Neural cell (in vitro differentiated cells): ENCODE measurements at regions not wholly inside any gene's neighbourhood (a gene's known extent, or its start where the extent isn't known, plus 50 kb on each side); places are given as distances from the start of the nearest gene placed in this dataset.

Experiments
- H2AFZ ChIP-seq: fragments of 200-600, 300-800 bp; sonication (generic), shearing (Covaris generic); 2 replicates; pipeline ENCODE4 v1.6.0; 2014; ENCODE audit warnings: low read depth, mild to moderate bottlenecking, antibody characterized with exemption, low read length, moderate library complexity
- H3F3A ChIP-seq: fragments of 200-600 bp; shearing (Covaris generic); 2 replicates; pipeline ENCODE4 v1.6.1; 2016; ENCODE audit warnings: mild to moderate bottlenecking, moderate library complexity, mixed read lengths, antibody characterized with exemption, low read length; ENCODE audit not compliant: insufficient read depth, poor library complexity, severe bottlenecking
- H3K27ac ChIP-seq: fragments of 200-600, 300-800 bp; sonication (generic), shearing (Covaris generic); 2 replicates; pipeline ENCODE4 v1.5.1; 2014; ENCODE audit warnings: mild to moderate bottlenecking, low read length, moderate library complexity
- H3K27me3 ChIP-seq: fragments of 300-800, 200-600 bp; sonication (generic), shearing (Covaris generic); 2 replicates; pipeline ENCODE4 v1.6.0; 2014; ENCODE audit warnings: mild to moderate bottlenecking, low read depth, low read length, moderate library complexity; ENCODE audit not compliant: insufficient read depth
- H3K36me3 ChIP-seq: fragments of 300-800, 200-600 bp; sonication (generic), shearing (Covaris generic); 2 replicates; pipeline ENCODE4 v1.5.1; 2014; ENCODE audit warnings: mild to moderate bottlenecking, antibody characterized with exemption, low read length, moderate library complexity; ENCODE audit not compliant: insufficient read depth
- H3K4me2 ChIP-seq: fragments of 300-800, 200-600 bp; sonication (generic), shearing (Covaris generic); 2 replicates; pipeline ENCODE4 v1.6.0; 2014; ENCODE audit warnings: mild to moderate bottlenecking, low read length
- H3K4me3 ChIP-seq: fragments of 300-800, 200-600 bp; sonication (generic), shearing (Covaris generic); 2 replicates; pipeline ENCODE4 v1.5.1; 2014; ENCODE audit warnings: mild to moderate bottlenecking, low read length, moderate library complexity
- H3K79me2 ChIP-seq: fragments of 200-600 bp; shearing (Covaris generic); replicated peaks from 2 replicates; pipeline ENCODE4 v1.6.0; 2014; ENCODE audit warnings: mild to moderate bottlenecking, low read length, moderate library complexity; ENCODE audit not compliant: insufficient read depth
- H3K9ac ChIP-seq: fragments of 300-800, 200-600 bp; sonication (generic), shearing (Covaris generic); 2 replicates; pipeline ENCODE4 v1.6.1; 2016; ENCODE audit warnings: mild to moderate bottlenecking, low read length, mixed read lengths
- H3K9me2 ChIP-seq: fragments of 200-600 bp; shearing (Covaris generic); 2 replicates; pipeline ENCODE4 v1.6.1; 2016; ENCODE audit warnings: mild to moderate bottlenecking, low read length, mixed read lengths; ENCODE audit not compliant: insufficient read depth
- H3K9me3 ChIP-seq: fragments of 200-600, 300-800 bp; sonication (generic), shearing (Covaris generic); 2 replicates; pipeline ENCODE4 v1.6.1; 2016; ENCODE audit warnings: mild to moderate bottlenecking, mixed run types, low read length, moderate library complexity, mixed read lengths
- H4K20me1 ChIP-seq: fragments of 200-600 bp; shearing (Covaris generic); 2 replicates; pipeline ENCODE4 v1.6.1; 2016; ENCODE audit warnings: mild to moderate bottlenecking, mixed run types; ENCODE audit not compliant: insufficient read depth
- EP300 ChIP-seq: fragments of 450-650 bp; conservative IDR thresholded peaks from 2 replicates; pipeline ENCODE4 v1.6.1; 2014; ENCODE audit warnings: antibody characterized with exemption, mild to moderate bottlenecking, moderate library complexity; ENCODE audit not compliant: poor library complexity, severe bottlenecking
- EZH2 ChIP-seq: fragments of 200-600, 300-800 bp; shearing (Covaris generic), sonication (generic); IDR thresholded peaks from 2 replicates; pipeline ENCODE4 v1.6.1; 2014; ENCODE audit warnings: antibody characterized with exemption, low read length, borderline replicate concordance, mild to moderate bottlenecking; ENCODE audit not compliant: insufficient read depth, poor library complexity, severe bottlenecking
- MXI1 ChIP-seq: fragments of 450-650 bp; conservative IDR thresholded peaks from 2 replicates; pipeline ENCODE4 v1.6.1; 2014; ENCODE audit warnings: antibody characterized with exemption, mild to moderate bottlenecking; ENCODE audit not compliant: poor library complexity, severe bottlenecking
- POLR2AphosphoS5 ChIP-seq: IDR thresholded peaks from 2 replicates; pipeline ENCODE4 v1.6.1; 2012
- RAD21 ChIP-seq: fragments of 450-650 bp; conservative IDR thresholded peaks from 2 replicates; pipeline ENCODE4 v1.6.1; 2014; ENCODE audit warnings: antibody characterized with exemption, mild to moderate bottlenecking, moderate library complexity
- SMC3 ChIP-seq: fragments of 450-650 bp; conservative IDR thresholded peaks from 2 replicates; pipeline ENCODE4 v1.6.1; 2014; ENCODE audit warnings: antibody characterized with exemption, mild to moderate bottlenecking, moderate library complexity; ENCODE audit not compliant: poor library complexity
- TAF1 ChIP-seq: IDR thresholded peaks from 2 replicates; pipeline ENCODE4 v1.6.1; 2012; ENCODE audit warnings: low read depth
- TF ChIP-seq, protein P1 (sequence below): fragments of 450-650 bp; IDR thresholded peaks from 2 replicates; pipeline ENCODE4 v1.5.1; 2014; ENCODE audit warnings: antibody characterized with exemption, mild to moderate bottlenecking, moderate library complexity; ENCODE audit not compliant: poor library complexity, severe bottlenecking
- TF ChIP-seq, protein P2 (sequence below): IDR thresholded peaks from 2 replicates; pipeline ENCODE4 v1.6.1; 2012; ENCODE audit warnings: borderline replicate concordance

DNA sequence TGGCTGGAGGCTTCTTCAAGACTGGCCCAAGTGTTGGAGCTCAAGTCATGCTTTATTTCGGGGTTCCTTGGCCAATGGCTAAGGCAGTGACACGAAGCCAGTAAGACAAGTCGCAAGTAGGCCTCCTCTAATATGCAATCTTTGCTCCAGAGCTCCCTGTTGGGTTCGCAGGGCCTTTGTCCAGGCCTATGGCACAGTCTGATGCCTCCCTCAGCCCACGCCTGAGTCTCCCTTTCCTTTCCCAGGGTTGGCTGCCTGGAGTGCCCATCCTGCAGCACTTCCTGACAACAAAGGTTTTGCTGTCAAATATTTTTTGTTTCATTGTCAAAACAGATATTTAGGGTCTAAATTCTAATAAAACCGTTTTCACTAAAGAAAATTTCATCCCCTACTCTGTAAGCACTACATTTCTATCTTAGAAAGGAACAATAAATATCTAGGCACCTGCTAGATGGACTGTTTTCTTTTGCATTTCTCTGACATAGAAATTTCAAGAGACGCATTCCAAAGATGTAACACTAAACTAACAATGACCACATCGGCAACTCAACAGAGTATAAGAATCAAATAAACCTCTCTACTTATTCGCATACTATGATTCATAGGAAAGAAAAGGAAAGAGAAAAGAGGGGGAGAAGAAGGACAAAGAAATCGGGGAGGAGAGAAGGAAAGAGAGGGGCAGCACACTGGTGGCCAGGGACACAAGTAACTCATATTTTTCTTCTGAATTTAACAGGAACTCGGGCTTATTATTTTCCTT lies 393.1 kb upstream of the ATP11B start:
- Histone ChIP-seq H3K27me3 (no peaks in the 10 kb centered on the region), H3K9ac (no peak overlapping the region), H3K4me2 (no peak overlapping the region), H3F3A (no peaks in the 10 kb centered on the region), H4K20me1 (no peaks in the 10 kb centered on the region), H3K4me3 (no peak overlapping the region), H3K79me2 (no peaks in the 10 kb centered on the region), H3K36me3 (no peaks in the 10 kb centered on the region), H3K27ac (no peak overlapping the region), H3K9me3 (no peaks in the 10 kb centered on the region), H2AFZ (no peak overlapping the region), H3K9me2 (no peaks in the 10 kb centered on the region)
- TF ChIP-seq, protein P1, sequence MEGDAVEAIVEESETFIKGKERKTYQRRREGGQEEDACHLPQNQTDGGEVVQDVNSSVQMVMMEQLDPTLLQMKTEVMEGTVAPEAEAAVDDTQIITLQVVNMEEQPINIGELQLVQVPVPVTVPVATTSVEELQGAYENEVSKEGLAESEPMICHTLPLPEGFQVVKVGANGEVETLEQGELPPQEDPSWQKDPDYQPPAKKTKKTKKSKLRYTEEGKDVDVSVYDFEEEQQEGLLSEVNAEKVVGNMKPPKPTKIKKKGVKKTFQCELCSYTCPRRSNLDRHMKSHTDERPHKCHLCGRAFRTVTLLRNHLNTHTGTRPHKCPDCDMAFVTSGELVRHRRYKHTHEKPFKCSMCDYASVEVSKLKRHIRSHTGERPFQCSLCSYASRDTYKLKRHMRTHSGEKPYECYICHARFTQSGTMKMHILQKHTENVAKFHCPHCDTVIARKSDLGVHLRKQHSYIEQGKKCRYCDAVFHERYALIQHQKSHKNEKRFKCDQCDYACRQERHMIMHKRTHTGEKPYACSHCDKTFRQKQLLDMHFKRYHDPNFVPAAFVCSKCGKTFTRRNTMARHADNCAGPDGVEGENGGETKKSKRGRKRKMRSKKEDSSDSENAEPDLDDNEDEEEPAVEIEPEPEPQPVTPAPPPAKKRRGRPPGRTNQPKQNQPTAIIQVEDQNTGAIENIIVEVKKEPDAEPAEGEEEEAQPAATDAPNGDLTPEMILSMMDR: no peak
- TF ChIP-seq RAD21 (no peak), EZH2 (no peak), TAF1 (no peak), EP300 (no peak), MXI1 (no peak), POLR2AphosphoS5 (no peak), SMC3 (no peak)
- TF ChIP-seq, protein P2, sequence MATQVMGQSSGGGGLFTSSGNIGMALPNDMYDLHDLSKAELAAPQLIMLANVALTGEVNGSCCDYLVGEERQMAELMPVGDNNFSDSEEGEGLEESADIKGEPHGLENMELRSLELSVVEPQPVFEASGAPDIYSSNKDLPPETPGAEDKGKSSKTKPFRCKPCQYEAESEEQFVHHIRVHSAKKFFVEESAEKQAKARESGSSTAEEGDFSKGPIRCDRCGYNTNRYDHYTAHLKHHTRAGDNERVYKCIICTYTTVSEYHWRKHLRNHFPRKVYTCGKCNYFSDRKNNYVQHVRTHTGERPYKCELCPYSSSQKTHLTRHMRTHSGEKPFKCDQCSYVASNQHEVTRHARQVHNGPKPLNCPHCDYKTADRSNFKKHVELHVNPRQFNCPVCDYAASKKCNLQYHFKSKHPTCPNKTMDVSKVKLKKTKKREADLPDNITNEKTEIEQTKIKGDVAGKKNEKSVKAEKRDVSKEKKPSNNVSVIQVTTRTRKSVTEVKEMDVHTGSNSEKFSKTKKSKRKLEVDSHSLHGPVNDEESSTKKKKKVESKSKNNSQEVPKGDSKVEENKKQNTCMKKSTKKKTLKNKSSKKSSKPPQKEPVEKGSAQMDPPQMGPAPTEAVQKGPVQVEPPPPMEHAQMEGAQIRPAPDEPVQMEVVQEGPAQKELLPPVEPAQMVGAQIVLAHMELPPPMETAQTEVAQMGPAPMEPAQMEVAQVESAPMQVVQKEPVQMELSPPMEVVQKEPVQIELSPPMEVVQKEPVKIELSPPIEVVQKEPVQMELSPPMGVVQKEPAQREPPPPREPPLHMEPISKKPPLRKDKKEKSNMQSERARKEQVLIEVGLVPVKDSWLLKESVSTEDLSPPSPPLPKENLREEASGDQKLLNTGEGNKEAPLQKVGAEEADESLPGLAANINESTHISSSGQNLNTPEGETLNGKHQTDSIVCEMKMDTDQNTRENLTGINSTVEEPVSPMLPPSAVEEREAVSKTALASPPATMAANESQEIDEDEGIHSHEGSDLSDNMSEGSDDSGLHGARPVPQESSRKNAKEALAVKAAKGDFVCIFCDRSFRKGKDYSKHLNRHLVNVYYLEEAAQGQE: no peak

DNA sequence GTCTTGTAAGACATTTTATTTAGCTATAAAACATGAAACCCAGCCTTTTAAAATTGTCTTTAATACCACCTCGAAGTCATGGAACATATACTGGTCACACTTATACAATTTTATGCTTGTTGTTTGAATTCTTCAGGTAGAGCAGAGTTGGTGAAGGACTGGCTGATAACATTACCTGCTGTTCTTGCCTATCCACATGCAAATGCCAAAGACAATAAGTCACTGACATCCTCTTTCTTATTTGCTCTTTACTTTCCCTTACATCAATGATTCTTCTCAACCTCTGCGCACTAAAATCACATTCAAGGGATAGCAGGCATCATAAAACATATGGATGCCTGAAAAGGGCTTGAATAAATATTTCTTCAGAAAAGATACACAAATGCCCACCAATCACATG lies 392.5 kb upstream of the ATP11B start:
- no peak overlapping the region for H3K4me3 ChIP-seq
- no peaks in the 10 kb centered on the region for H3K9me2 ChIP-seq
- no peaks in the 10 kb centered on the region for H3K27me3 ChIP-seq
- no peaks in the 10 kb centered on the region for H3F3A ChIP-seq
- no peaks in the 10 kb centered on the region for H4K20me1 ChIP-seq
- no peaks in the 10 kb centered on the region for H3K9me3 ChIP-seq
- no peak overlapping the region for H3K4me2 ChIP-seq
- no peaks in the 10 kb centered on the region for H3K36me3 ChIP-seq
- no peaks in the 10 kb centered on the region for H3K79me2 ChIP-seq
- H3K27ac ChIP-seq: no peak overlapping the region
- H3K9ac ChIP-seq: no peak overlapping the region
- TF ChIP-seq MXI1 (no peak), EP300 (no peak), SMC3 (no peak), TAF1 (no peak), POLR2AphosphoS5 (no peak), RAD21 (no peak), EZH2 (no peak)
- TF ChIP-seq, protein P1: no peak
- TF ChIP-seq, protein P2: no peak
- H2AFZ ChIP-seq: no peak overlapping the region
